KMS-11 (cell line): ENCODE measurements at regions not wholly inside any gene's neighbourhood (a gene's known extent, or its start where the extent isn't known, plus 50 kb on each side); places are given as distances from the start of the nearest gene placed in this dataset.

ENCODE experiments used
- H2AFZ ChIP-seq: fragments of 200-600 bp; sonication (generic); 2 replicates; pipeline ENCODE4 v1.6.1; 2016; ENCODE audit warnings: antibody characterized with exemption, mixed run types, low read depth
- H3K27ac ChIP-seq: fragments of 200-600 bp; sonication (generic); 2 replicates; pipeline ENCODE4 v1.6.1; 2016; ENCODE audit warnings: mild to moderate bottlenecking, mixed run types
- H3K27me3 ChIP-seq: fragments of 200-600 bp; sonication (generic); 2 replicates; pipeline ENCODE4 v1.6.1; 2017; ENCODE audit warnings: mild to moderate bottlenecking, low read depth, mixed run types, moderate library complexity; ENCODE audit not compliant: insufficient read depth
- H3K36me3 ChIP-seq: fragments of 200-600 bp; sonication (generic); 2 replicates; pipeline ENCODE4 v1.6.1; 2017; ENCODE audit warnings: mild to moderate bottlenecking, mixed run types; ENCODE audit not compliant: insufficient read depth
- H3K4me1 ChIP-seq: fragments of 200-600 bp; sonication (generic); 2 replicates; pipeline ENCODE4 v1.6.1; 2016; ENCODE audit warnings: mild to moderate bottlenecking, low read depth, mixed run types; ENCODE audit not compliant: poor library complexity, severe bottlenecking
- H3K4me2 ChIP-seq: fragments of 200-600 bp; sonication (generic); 2 replicates; pipeline ENCODE4 v1.7.0; 2016; ENCODE audit warnings: mild to moderate bottlenecking, mixed run types
- H3K4me3 ChIP-seq: fragments of 200-600 bp; sonication (generic); IDR thresholded peaks from 2 replicates; pipeline ENCODE4 v1.6.1; 2017; ENCODE audit warnings: low read depth, low read length, mixed read lengths; ENCODE audit not compliant: insufficient read depth
- H3K79me2 ChIP-seq: fragments of 200-600 bp; sonication (generic); 2 replicates; pipeline ENCODE4 v1.6.1; 2016; ENCODE audit warnings: low read depth, mixed run types; ENCODE audit not compliant: insufficient read depth
- H3K9ac ChIP-seq: fragments of 200-600 bp; sonication (generic); 2 replicates; pipeline ENCODE4 v1.6.1; 2016; ENCODE audit warnings: mild to moderate bottlenecking, mixed run types
- H4K20me1 ChIP-seq: fragments of 200-600 bp; sonication (generic); 2 replicates; pipeline ENCODE4 v1.6.1; 2016; ENCODE audit warnings: mild to moderate bottlenecking, mixed run types; ENCODE audit not compliant: insufficient read depth
- CTCF ChIP-seq: fragments of 200-600 bp; sonication (generic); conservative IDR thresholded peaks from 2 replicates; pipeline ENCODE4 v1.6.1; 2017; ENCODE audit warnings: low read depth, mild to moderate bottlenecking, antibody characterized with exemption, low read length, moderate library complexity, mixed read lengths

GRCh38 chr5:120073722-120074121 is 390.4 kb upstream of the PRR16 start:
- no peak overlapping the region for H3K9ac ChIP-seq
- H3K79me2 ChIP-seq = no peaks in the 10 kb centered on the region
- no peak overlapping the region for H3K4me2 ChIP-seq
- H3K27me3 ChIP-seq = no peaks in the 10 kb centered on the region
- H3K36me3 ChIP-seq = no peaks in the 10 kb centered on the region
- H4K20me1 ChIP-seq = no peaks in the 10 kb centered on the region
- no peak overlapping the region for H3K4me3 ChIP-seq
- H3K4me1 ChIP-seq = no peaks in the 10 kb centered on the region
- H3K27ac ChIP-seq = no peak overlapping the region
- H2AFZ ChIP-seq = no peak overlapping the region
- TF ChIP-seq CTCF = no peak

DNA sequence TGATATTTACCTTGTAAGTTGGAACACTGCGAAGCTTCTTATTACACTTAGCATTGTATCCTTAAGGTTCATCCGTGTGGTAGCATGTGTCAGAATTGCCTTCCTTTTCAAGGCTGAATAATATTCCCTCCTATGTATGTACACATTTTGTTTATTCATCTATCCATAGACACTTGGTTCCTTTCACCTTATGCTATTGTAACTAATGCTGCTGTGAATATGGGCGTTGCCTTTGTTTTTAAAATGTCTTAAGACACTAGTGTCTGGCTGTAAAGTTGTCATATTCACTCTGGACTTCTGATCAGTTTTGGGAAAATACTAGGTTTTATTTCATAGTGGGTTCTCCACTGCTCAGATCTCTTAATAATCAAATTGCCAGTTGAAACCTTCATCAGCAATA is 383.3 kb upstream of the PRR16 start:
- Histone ChIP-seq H3K79me2 (no peaks in the 10 kb centered on the region), H4K20me1 (no peaks in the 10 kb centered on the region), H2AFZ (no peak overlapping the region), H3K27ac (peak overlapping the region; percentile 65), H3K4me2 (peak overlapping the region; percentile 79), H3K27me3 (no peaks in the 10 kb centered on the region), H3K4me1 (peaks cover 52% of the 10 kb centered on the region), H3K36me3 (no peaks in the 10 kb centered on the region), H3K4me3 (no peak overlapping the region), H3K9ac (no peak overlapping the region)
- no peak for TF ChIP-seq CTCF

- no peaks in the 10 kb centered on the region for H4K20me1 ChIP-seq
- H3K4me3 ChIP-seq = no peak overlapping the region
- H3K27me3 ChIP-seq = no peaks in the 10 kb centered on the region
- no peaks in the 10 kb centered on the region for H3K36me3 ChIP-seq
- no peak overlapping the region for H3K9ac ChIP-seq
- H2AFZ ChIP-seq = no peak overlapping the region; the same call in 1 of the 2 replicates
- H3K79me2 ChIP-seq = no peaks in the 10 kb centered on the region
- peaks cover 52% of the 10 kb centered on the region for H3K4me1 ChIP-seq
- peak overlapping the region; percentile 65 for H3K27ac ChIP-seq
- TF ChIP-seq CTCF = peak; percentile 65
- peak overlapping the region; percentile 79 for H3K4me2 ChIP-seq
These were observed 381.6 kb upstream of the PRR16 start for GRCh38 chr5:120082316-120083068.

DNA sequence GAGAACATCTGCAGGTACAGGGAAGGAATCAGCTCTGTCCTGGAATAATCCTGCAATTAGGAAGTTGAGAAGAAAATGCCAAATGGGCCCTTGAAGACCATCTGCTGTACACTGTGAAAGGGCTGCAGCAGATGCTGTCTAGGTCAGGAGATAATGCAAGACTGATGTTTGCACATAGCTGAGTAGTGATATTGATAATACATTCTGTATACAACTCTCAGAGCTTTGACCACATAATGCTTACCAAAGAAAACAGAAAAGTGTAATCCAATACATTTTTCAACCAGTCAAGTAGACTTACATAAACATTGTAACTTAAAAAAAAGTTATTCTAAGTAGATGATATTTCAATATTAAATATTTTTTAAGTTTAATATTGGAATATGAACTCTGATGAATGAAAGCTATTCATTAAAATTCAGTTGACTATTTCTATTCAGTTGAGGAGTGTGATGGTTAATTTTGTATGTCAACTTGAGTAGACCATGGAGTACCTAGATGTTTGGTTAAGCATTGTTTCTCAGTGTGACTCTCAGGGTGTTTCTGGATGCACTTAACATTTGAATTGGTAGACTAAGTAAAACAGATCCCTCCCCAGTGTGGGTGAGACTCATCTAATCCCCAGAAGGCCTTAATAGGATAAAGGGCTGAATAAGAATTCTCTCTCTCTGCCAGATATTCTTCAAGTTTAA is 380.1 kb upstream of the PRR16 start:
- Histone ChIP-seq H3K4me1 (peaks cover 52% of the 10 kb centered on the region), H3K4me2 (peak overlapping the region; percentile 79; the same call in 1 of the 2 replicates), H3K9ac (no peak overlapping the region), H2AFZ (no peak overlapping the region), H3K27ac (no peak overlapping the region), H4K20me1 (no peaks in the 10 kb centered on the region), H3K79me2 (no peaks in the 10 kb centered on the region), H3K4me3 (no peak overlapping the region), H3K36me3 (no peaks in the 10 kb centered on the region), H3K27me3 (no peaks in the 10 kb centered on the region)
- TF ChIP-seq CTCF = no peak
